Activated T-cell treated with anti-CD3 and anti-CD28 coated beads, Interleukin-2, amount 50 U/mL, for 72 hours (primary cell): ENCODE measurements at regions not wholly inside any gene's neighbourhood (a gene's known extent, or its start where the extent isn't known, plus 50 kb on each side); places are given as distances from the start of the nearest gene placed in this dataset.

Experiments used
- ATAC-seq, 2 donors: fragments of 150-1000 bp; cut with Tn5 transposase; replicated peaks in 1 of 2; 2 replicates each; pipeline ENCODE4 v1.10.0; 2021; ENCODE audit warnings: moderate library complexity in 2 of 2, mild to moderate bottlenecking in 1 of 2
- DNase-seq, 2 donors: peaks; one replicate each; pipeline ENCODE4 v3.0.0; 2021 to 2022; ENCODE audit warnings: mixed read lengths in 1 of 2
- H3K27ac Mint-ChIP-seq: one replicate; pipeline ENCODE4 v1.8.0; 2022; ENCODE audit warnings: mild to moderate bottlenecking, moderate library complexity, mixed read lengths
- H3K27me3 Mint-ChIP-seq: one replicate; pipeline ENCODE4 v1.8.0; 2022; ENCODE audit warnings: low read depth, mixed read lengths
- H3K36me3 Mint-ChIP-seq, 2 donors: one replicate each; pipeline ENCODE4 v1.8.0; 2022; ENCODE audit warnings: mixed read lengths in 2 of 2, mild to moderate bottlenecking in 1 of 2; ENCODE audit not compliant: insufficient read depth in 2 of 2
- H3K4me1 Mint-ChIP-seq: one replicate; pipeline ENCODE4 v1.8.0; 2022; ENCODE audit warnings: low read depth, mixed read lengths
- H3K4me3 Mint-ChIP-seq, 2 donors: one replicate each; pipeline ENCODE4 v1.8.0; 2022; ENCODE audit warnings: mild to moderate bottlenecking in 2 of 2, mixed read lengths in 2 of 2, moderate library complexity in 2 of 2
- H3K9me3 Mint-ChIP-seq, 2 donors: one replicate each; pipeline ENCODE4 v1.8.0; 2022; ENCODE audit warnings: mixed read lengths in 2 of 2

DNA sequence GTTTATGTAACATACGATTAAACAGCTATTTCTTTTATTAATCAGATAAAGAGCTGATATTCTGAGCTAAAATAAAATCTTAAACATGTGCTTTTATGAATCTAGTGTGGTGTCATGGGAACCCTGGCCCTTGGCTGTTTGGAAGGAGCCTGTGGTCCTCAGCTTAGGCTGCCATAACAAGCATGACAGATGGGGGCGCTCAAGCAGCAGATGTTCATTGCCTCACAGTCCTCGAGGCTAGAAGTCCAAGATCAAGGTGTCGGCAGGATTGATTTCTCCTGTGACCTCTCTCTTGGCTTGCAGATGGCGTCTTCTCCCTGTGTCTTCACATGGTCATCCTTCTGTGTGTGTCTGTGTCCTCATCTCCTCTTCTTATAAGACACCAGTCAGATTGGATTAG is 448.2 kb downstream of the GADD45G start:
- peaks cover 5 to 11% of the 10 kb centered on the region in 2 donors for H3K9me3 Mint-ChIP-seq
- H3K27me3 Mint-ChIP-seq: peaks cover 52% of the 10 kb centered on the region
- no peak overlapping the region for H3K4me3 Mint-ChIP-seq
- DNase-seq (peak; percentile 8 to 25), ATAC-seq (no peak)
- H3K4me1 Mint-ChIP-seq: no peaks in the 10 kb centered on the region
- no peak overlapping the region for H3K27ac Mint-ChIP-seq
- H3K36me3 Mint-ChIP-seq: peaks cover 4 to 7% of the 10 kb centered on the region in 2 donors

DNA sequence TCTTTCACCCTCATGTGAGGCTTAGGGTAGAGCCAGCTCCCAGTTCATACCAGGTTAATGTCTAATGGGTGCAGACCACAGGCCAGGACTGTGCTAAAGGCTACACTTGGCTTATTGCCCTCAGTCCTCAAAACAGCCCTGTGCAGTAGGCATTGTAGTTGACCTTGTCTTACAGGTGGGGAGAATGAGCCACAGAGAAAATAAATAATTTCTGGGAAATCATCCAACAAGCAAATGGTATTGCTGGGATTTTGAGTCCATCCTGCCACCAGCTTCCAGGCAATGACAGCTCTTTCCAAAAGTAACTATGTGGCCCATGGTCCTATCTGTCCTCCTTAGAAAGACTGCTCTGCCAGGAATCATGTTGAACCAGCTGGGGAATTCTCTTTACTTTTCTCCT is 450.0 kb downstream of the GADD45G start:
- Mint-ChIP-seq H3K27me3 (peaks cover 46% of the 10 kb centered on the region), H3K27ac (no peak overlapping the region), H3K4me1 (no peaks in the 10 kb centered on the region)

DNA sequence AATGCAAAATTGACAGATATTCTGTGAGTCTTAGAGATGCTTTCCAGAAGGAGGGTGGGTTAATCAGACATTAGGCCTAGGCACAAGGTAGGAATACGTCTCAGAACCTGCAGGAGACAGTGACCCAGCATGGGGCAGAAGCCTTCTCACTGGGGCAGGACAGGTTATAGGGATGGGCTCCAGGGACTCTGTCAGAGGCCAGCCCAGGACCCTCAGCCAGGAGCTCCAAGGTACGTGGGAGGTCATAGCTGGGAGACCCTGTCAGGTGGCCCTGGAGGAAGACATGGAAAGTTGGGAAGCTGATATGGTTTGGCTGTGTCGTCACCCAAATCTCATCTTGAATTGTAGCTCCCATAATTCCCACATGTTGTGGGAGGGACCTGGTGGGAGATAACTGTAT is 450.4 kb downstream of the GADD45G start:
- Mint-ChIP-seq H3K9me3 (peaks cover 5 to 8% of the 10 kb centered on the region in 2 donors), H3K4me3 (no peak overlapping the region), H3K27ac (no peak overlapping the region), H3K36me3 (peaks cover 4% of the 10 kb centered on the region in 2 donors), H3K27me3 (peaks cover 46% of the 10 kb centered on the region), H3K4me1 (no peaks in the 10 kb centered on the region)
- no peak for ATAC-seq
- no peak for DNase-seq

More for the DNA sequence above, 450.0 kb downstream of the GADD45G start:
- DNase-seq (no peak), ATAC-seq (no peak)
- H3K9me3 Mint-ChIP-seq: peaks cover 5 to 8% of the 10 kb centered on the region in 2 donors
- H3K36me3 Mint-ChIP-seq: peaks cover 4% of the 10 kb centered on the region in 2 donors
- H3K4me3 Mint-ChIP-seq: no peak overlapping the region

DNA sequence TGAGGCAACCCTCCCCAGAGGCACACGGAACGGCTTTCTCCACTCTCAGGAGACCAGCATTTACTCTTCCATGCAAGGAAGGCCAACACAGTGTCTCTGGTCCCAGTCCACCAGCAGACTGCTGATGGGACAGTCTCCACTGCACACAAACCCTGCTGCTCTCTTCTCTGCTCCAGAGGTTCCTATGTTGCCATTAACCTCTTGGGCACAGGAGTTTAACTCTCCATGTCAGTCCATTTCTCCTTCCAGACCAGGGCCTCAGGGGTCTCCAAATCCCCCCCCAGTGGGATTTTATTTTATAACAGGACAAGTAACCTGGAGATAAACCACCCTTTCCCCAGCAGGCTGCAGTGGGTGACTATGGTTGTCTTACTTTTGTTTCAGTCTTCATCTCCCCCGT is 452.5 kb downstream of the GADD45G start:
- Mint-ChIP-seq H3K4me3 (no peak overlapping the region), H3K4me1 (no peaks in the 10 kb centered on the region), H3K9me3 (peaks cover 5 to 8% of the 10 kb centered on the region in 2 donors), H3K27ac (no peak overlapping the region), H3K27me3 (peaks cover 29% of the 10 kb centered on the region), H3K36me3 (peaks cover 4% of the 10 kb centered on the region in 2 donors)
- DNase-seq (no peak), ATAC-seq (no peak)

DNA sequence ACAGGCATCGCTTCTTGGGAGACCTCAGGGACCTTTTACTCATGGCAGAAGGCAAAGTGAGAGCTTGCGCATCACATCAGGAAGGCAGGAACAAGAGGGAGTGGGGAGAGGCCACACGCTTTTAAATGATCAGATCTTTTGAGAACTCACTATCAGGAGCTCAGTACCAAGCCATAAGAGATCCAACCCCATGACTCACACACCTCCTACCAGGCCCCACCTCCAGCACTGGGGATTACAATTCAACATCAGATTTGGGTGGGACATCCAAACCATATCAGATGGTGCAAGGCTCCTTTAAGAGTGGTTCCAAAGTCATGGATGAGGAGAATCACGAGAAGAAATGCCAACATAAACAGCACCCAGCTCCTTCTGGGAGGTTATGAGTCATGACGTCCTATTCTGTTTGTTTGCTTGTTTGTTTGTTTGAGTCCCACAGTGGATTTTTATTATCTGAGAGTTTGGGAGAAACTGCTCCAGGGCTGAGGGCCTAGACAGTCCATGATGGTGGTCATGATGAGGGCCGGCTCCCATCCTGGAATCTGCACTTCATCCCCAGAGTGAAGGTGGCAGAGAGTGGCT is 453.5 kb downstream of the GADD45G start:
- H3K27ac Mint-ChIP-seq: no peak overlapping the region
- peaks cover 5 to 8% of the 10 kb centered on the region in 2 donors for H3K9me3 Mint-ChIP-seq
- peaks cover 26% of the 10 kb centered on the region for H3K27me3 Mint-ChIP-seq
- peaks cover 4% of the 10 kb centered on the region in 2 donors for H3K36me3 Mint-ChIP-seq
- DNase-seq: no peak
- H3K4me1 Mint-ChIP-seq: no peaks in the 10 kb centered on the region
- H3K4me3 Mint-ChIP-seq: no peak overlapping the region
- ATAC-seq: no peak

DNA sequence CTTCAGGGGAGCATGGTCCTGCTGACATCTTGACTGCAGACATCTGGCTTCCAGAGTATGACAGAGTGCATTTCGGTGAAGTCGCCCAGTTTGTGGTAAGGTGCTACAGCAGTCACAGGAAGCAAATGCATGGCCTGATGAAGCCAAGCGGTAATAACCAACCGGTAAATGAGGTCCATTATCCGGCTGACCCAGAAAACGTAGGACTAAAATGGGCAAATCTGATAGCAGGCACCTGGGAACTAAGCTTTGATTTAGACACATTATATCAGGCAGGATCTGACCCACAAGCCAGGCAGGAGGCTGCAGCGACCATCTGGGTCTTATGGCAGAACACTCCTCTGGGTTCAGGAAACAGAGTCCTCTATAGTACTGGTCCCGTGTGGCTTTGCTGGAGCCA is 454.6 kb downstream of the GADD45G start:
- peaks cover 4% of the 10 kb centered on the region in 2 donors for H3K36me3 Mint-ChIP-seq
- H3K27me3 Mint-ChIP-seq: peaks cover 15% of the 10 kb centered on the region
- H3K4me3 Mint-ChIP-seq: no peak overlapping the region
- DNase-seq (no peak), ATAC-seq (no peak)
- no peak overlapping the region for H3K27ac Mint-ChIP-seq
- H3K9me3 Mint-ChIP-seq: peaks cover 5 to 8% of the 10 kb centered on the region in 2 donors
- no peaks in the 10 kb centered on the region for H3K4me1 Mint-ChIP-seq

DNA sequence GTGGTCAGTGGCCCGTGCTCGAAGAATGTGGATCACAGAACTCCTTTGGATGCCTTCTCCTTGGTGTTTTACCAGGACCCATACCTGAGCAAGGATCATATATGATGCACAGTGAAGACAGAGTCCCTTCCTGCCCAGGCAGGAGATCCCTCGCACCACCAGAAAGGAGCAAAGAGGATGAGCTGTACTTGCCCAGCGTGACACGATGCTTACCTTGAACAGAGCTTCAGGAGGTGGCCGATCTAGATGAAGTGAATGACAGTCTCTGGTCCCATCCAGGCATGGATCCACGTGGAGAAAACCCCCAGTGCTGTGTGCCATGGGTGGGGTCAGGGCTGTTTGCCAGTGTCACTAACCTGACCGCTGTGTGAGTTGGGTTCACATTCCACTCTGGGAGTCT is 455.4 kb downstream of the GADD45G start:
- no peaks in the 10 kb centered on the region for H3K4me1 Mint-ChIP-seq
- peaks cover 11% of the 10 kb centered on the region for H3K27me3 Mint-ChIP-seq
- ATAC-seq: no peak

DNA sequence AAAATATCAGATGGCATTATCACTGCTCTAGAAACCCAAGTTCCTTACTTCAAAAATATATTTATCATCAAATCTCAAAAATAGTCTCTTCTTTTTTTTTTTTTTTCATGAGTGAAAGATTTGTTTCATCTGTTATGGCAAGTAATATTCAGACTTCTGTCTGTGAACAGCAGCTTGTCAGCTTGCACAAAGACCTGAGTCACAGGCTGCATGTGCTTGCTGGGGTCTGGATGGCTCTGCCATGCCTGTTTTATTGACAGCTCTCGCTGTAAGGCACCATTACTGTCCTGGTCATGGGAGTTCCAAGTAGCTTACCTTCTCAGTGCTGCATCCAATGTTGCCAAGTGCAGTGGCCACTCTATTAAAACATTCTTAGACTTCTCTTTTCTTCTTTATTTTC is 456.4 kb downstream of the GADD45G start:
- H3K27me3 Mint-ChIP-seq: peaks cover 5% of the 10 kb centered on the region
- no peak overlapping the region for H3K4me3 Mint-ChIP-seq
- H3K36me3 Mint-ChIP-seq: peaks cover under 1 to 2% of the 10 kb centered on the region in 2 donors
- H3K27ac Mint-ChIP-seq: no peak overlapping the region
- DNase-seq: no peak
- H3K9me3 Mint-ChIP-seq: peaks cover 1% of the 10 kb centered on the region in 2 donors
- no peaks in the 10 kb centered on the region for H3K4me1 Mint-ChIP-seq
- ATAC-seq: no peak

More for the DNA sequence above, 455.4 kb downstream of the GADD45G start:
- H3K9me3 Mint-ChIP-seq: peaks cover 5 to 8% of the 10 kb centered on the region in 2 donors
- H3K36me3 Mint-ChIP-seq: peaks cover 3 to 4% of the 10 kb centered on the region in 2 donors
- H3K4me3 Mint-ChIP-seq: no peak overlapping the region
- H3K27ac Mint-ChIP-seq: no peak overlapping the region
- no peak for DNase-seq

DNA sequence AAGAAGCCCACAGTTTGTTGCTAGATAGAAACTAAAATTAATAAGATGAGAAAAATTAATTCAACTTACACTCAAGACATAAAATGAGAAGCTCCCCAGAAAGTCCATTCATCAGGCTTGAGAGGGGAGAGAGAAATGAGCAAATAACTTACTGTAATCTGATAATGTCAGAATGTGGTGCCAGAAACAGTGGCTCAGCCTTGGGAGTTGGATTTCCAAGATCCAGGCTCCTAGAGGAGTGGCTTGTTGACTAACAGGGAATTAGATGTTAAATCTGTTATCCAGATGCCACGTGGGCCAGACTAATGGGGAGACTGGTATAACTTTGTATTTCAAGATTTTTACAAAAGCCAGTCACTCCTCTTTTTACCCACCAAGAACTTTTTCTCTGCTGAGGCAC is 458.2 kb downstream of the GADD45G start:
- Mint-ChIP-seq H3K4me1 (no peaks in the 10 kb centered on the region), H3K9me3 (no peaks in the 10 kb centered on the region), H3K27ac (no peak overlapping the region), H3K36me3 (no peaks in the 10 kb centered on the region), H3K27me3 (peaks cover 2% of the 10 kb centered on the region), H3K4me3 (no peak overlapping the region)
- DNase-seq (no peak), ATAC-seq (no peak)

DNA sequence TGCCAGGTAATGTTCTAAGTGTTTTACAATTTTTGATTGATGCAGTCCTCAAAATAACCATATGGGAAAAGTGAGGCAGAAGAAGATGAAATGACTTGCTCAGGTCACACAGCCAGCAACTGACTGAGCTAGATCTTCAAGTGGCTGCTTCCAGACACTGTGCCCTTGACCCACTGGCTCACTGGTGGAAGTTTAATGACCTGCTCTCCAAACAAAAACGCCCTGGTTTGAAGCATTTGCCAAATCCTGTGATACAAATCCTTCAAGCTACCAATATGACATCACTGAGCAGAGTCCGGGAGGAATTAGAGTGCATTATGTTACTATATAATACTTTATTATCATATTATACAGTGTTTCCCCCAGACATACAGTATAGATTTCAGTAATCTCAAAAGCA is 459.4 kb downstream of the GADD45G start:
- Mint-ChIP-seq H3K27me3 (peaks cover 15% of the 10 kb centered on the region), H3K9me3 (no peaks in the 10 kb centered on the region), H3K36me3 (no peaks in the 10 kb centered on the region), H3K4me3 (no peak overlapping the region), H3K4me1 (no peaks in the 10 kb centered on the region), H3K27ac (no peak overlapping the region)
- DNase-seq (no peak), ATAC-seq (no peak)

DNA sequence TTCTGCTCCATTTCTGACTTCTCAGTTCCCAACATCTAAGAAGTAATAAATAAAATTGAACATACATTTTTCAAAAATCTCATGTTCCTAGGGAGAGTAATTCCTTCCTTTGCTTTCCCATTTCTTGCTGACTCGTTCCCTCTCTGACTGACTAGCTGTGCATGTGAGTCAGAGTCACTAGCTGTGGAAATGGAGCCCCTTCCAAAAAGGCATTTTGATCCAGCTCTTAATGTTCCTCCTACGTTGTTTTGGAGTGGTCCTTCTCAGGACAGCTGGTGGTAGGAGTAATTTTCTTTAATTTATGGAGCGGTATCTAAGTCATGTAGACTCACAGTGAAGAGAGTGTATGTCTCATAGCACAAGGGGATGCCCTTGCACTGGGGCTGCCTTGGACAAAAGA is 460.2 kb downstream of the GADD45G start:
- no peak for DNase-seq
- Mint-ChIP-seq H3K36me3 (no peaks in the 10 kb centered on the region), H3K4me1 (no peaks in the 10 kb centered on the region), H3K4me3 (no peak overlapping the region), H3K9me3 (no peaks in the 10 kb centered on the region), H3K27me3 (peaks cover 18% of the 10 kb centered on the region), H3K27ac (no peak overlapping the region)
- ATAC-seq: no peak

DNA sequence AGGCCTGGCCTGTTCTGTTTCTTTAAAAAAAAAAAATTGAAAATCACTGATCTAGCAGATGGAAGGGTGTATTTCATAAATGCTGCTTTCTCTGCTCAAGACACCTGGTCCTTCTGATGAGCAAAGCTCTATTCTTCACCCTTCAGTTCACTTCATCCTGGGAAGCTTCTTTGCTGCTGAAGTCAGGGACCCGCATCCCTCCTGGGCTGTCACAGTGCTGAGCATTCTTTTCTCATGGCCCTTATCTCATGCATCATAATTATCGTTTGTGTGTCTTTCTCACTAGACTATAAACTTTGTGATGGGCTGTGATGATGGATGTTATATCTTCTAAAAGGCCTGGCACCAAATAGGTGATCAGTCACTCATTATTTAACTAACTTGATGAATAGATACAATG is 461.0 kb downstream of the GADD45G start:
- ATAC-seq (no peak), DNase-seq (no peak)
- peaks cover 27% of the 10 kb centered on the region for H3K27me3 Mint-ChIP-seq
- H3K27ac Mint-ChIP-seq: no peak overlapping the region
- no peak overlapping the region for H3K4me3 Mint-ChIP-seq
- no peaks in the 10 kb centered on the region for H3K4me1 Mint-ChIP-seq
- H3K9me3 Mint-ChIP-seq: no peaks in the 10 kb centered on the region
- H3K36me3 Mint-ChIP-seq: no peaks in the 10 kb centered on the region

DNA sequence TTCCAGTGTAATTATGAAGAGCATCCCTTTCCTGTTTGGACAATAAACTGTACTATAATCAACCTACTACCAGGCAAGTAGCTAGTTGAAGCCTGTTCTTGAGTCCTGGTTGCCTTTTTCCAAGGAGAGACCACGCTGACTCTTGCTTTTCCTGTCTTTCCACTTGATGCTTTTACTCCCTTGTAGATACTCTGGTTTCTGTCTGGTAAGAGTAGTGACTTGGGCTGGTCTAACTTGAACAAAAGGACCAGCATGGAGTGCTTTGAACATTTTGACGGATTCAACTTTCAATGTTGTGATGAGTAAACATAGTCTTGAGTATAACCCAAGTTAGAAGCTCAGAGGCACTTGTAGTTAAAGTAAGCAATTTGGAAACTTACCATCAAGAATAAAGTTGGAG is 464.3 kb downstream of the GADD45G start:
- Mint-ChIP-seq H3K4me3 (no peak overlapping the region), H3K27me3 (peaks cover 43% of the 10 kb centered on the region), H3K36me3 (no peaks in the 10 kb centered on the region), H3K9me3 (no peaks in the 10 kb centered on the region), H3K4me1 (no peaks in the 10 kb centered on the region), H3K27ac (no peak overlapping the region)
- DNase-seq (no peak), ATAC-seq (no peak)

DNA sequence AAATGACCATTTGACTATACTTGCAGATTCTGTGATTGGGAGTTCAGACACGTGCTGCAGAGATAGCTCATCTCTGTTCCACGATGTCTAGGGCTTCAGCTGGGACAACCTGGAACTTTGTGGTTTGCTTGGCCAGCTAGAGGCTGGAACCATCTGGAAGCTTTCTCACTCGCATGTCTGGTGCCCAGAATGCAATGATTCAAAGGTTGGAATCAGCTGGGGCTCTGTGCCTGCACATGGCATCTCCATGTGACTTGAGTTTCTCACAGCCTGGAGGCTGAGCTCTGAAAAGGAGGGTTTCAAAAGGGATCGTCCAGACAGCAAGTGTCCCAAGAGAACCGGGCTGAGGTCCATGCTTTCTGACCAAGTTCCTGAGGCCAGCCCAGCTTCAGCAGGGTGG is 465.2 kb downstream of the GADD45G start:
- Mint-ChIP-seq H3K27me3 (peaks cover 47% of the 10 kb centered on the region), H3K4me3 (no peak overlapping the region), H3K4me1 (no peaks in the 10 kb centered on the region), H3K9me3 (no peaks in the 10 kb centered on the region), H3K27ac (no peak overlapping the region), H3K36me3 (no peaks in the 10 kb centered on the region)
- DNase-seq (no peak), ATAC-seq (no peak)
